Breast epithelium (tissue), 3 donors: ENCODE measurements at regions not wholly inside any gene's neighbourhood (a gene's known extent, or its start where the extent isn't known, plus 50 kb on each side); places are given as distances from the start of the nearest gene placed in this dataset.

Experiments used
- POLR2A ChIP-seq: fragments of 450-650 bp; IDR thresholded peaks from one replicate; pipeline ENCODE4 v1.6.1; 2016; ENCODE audit warnings: antibody characterized with exemption, mild to moderate bottlenecking, moderate library complexity
- POLR2AphosphoS5 ChIP-seq, 3 donors: sonication (generic); formaldehyde crosslinking; IDR thresholded peaks; one replicate each; pipeline ENCODE4 v1.6.1; 2017; ENCODE audit warnings: antibody characterized with exemption in 3 of 3
- TF ChIP-seq, protein P1 (sequence below), 3 donors: fragments of 450-650 bp; IDR thresholded peaks; one replicate each; pipeline ENCODE4 v1.5.1; 2016 to 2017; ENCODE audit warnings: antibody characterized with exemption in 3 of 3, mild to moderate bottlenecking in 3 of 3, moderate library complexity in 3 of 3

DNA sequence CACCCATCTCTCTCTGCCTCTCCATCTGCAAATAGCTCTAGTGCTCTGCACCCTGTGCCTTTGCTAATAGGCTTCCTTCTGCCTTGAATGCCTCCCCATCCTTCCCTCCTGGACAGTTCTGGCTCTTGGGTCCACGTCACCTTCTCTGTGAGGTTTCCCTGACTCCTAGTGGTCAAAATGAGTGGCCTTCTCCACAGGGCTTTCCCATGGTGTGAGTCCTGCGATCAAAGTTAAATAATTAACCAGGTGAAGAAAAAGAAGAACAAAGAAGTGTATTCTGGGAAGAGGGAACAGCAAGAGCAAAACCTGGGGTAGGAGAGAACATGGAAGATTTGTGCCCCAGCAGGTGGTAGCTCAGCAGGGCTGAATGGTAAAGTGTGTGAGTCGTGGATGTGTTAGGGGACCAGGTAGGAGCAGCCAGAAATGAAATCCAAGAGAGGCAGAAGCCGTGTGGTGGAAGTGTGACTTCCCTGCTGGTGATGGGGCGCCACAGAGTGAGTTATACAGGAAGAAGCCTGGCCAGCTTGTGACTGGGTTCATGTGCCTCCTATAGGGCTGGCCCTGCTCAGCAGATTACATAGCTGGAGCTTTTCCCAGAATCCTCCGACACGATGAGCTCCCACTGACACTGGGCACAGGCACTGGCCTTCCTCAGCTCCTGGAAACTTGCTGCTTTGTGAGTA, 93.8 kb upstream of the LDAH start:
- TF ChIP-seq POLR2A (no peak), POLR2AphosphoS5 (IDR thresholded peaks at IDR 0.05) (no peak)
- TF ChIP-seq, protein P1, sequence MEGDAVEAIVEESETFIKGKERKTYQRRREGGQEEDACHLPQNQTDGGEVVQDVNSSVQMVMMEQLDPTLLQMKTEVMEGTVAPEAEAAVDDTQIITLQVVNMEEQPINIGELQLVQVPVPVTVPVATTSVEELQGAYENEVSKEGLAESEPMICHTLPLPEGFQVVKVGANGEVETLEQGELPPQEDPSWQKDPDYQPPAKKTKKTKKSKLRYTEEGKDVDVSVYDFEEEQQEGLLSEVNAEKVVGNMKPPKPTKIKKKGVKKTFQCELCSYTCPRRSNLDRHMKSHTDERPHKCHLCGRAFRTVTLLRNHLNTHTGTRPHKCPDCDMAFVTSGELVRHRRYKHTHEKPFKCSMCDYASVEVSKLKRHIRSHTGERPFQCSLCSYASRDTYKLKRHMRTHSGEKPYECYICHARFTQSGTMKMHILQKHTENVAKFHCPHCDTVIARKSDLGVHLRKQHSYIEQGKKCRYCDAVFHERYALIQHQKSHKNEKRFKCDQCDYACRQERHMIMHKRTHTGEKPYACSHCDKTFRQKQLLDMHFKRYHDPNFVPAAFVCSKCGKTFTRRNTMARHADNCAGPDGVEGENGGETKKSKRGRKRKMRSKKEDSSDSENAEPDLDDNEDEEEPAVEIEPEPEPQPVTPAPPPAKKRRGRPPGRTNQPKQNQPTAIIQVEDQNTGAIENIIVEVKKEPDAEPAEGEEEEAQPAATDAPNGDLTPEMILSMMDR (IDR thresholded peaks at IDR 0.05) = no peak
